Fibroblast of pulmonary artery (primary cell): ENCODE measurements at regions not wholly inside any gene's neighbourhood (a gene's known extent, or its start where the extent isn't known, plus 50 kb on each side); places are given as distances from the start of the nearest gene placed in this dataset.

Experiments used
- DNase-seq: peaks from one replicate; pipeline ENCODE4 v3.0.0-alpha.2; 2010; ENCODE audit warnings: low read depth
- H3K4me3 ChIP-seq: replicated peaks from 2 replicates; pipeline ENCODE4 v1.5.1; 2011; ENCODE audit warnings: low read depth, mild to moderate bottlenecking, control low read depth, low read length, moderate library complexity
- TF ChIP-seq, protein P1 (sequence below): IDR thresholded peaks from 2 replicates; pipeline ENCODE4 v1.5.1; 2011; ENCODE audit warnings: mild to moderate bottlenecking, control low read depth, low read length, inconsistent platforms; ENCODE audit errors: missing control alignments

DNA sequence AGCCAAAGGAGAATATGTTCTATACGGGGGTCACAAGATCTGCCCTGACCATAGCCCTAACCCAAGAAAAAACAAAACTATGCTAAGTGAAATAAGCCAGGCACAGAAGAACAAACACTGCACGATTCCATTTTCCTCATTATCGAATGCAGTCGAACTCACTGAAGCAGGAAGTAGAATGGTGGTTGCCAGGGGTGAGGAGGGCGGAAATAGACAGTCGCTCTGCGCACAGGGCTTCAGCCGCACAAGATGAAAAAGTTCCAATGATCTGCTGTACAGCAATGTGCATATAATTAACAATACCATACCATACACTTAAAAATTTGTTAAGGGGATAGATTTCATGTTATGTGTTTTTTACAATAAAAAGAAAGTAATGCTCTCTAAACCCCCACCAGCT is 257.7 kb downstream of the TXNL1 start:
- no peak overlapping the region for H3K4me3 ChIP-seq
- TF ChIP-seq, protein P1, sequence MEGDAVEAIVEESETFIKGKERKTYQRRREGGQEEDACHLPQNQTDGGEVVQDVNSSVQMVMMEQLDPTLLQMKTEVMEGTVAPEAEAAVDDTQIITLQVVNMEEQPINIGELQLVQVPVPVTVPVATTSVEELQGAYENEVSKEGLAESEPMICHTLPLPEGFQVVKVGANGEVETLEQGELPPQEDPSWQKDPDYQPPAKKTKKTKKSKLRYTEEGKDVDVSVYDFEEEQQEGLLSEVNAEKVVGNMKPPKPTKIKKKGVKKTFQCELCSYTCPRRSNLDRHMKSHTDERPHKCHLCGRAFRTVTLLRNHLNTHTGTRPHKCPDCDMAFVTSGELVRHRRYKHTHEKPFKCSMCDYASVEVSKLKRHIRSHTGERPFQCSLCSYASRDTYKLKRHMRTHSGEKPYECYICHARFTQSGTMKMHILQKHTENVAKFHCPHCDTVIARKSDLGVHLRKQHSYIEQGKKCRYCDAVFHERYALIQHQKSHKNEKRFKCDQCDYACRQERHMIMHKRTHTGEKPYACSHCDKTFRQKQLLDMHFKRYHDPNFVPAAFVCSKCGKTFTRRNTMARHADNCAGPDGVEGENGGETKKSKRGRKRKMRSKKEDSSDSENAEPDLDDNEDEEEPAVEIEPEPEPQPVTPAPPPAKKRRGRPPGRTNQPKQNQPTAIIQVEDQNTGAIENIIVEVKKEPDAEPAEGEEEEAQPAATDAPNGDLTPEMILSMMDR = no peak
- no peak for DNase-seq

DNA sequence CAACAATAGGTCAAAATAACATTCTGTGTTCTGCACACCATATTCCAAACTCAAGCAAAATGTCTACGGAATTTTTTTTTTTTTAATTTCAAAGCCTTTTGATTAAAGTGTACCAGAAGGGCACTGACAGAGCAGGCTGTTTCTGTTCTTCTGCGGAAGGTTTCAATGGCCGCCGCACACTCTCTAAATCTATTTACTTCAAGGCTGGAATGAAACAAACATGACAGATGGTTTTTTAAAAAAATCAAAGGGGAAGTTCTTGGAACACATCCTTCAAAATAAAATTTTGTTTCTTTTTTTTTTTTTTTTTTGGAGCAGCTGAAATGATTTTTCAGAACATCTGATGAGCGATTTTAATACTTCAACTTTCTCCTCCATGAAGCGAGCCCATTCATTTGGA is 259.1 kb downstream of the TXNL1 start:
- no peak overlapping the region for H3K4me3 ChIP-seq
- TF ChIP-seq, protein P1 = no peak
- DNase-seq = no peak

DNA sequence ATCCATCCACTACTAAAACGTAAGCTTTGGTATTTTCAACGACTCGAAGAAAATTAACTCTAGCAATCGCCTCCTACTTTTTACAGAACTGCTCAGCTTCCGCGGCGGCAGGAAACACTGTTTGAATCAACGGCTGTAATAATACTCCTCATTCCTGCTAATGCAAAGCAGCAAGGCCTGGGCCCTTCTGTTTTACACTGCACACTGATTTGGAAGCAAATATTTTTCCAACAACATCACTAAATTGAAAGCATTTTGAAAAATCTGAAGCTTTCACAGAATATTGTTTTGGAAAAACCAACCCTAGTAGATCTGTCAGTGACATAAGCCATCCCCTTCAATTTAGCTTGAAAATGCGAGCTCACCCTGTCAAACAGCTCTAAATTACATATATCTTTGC is 261.2 kb downstream of the TXNL1 start:
- H3K4me3 ChIP-seq = no peak overlapping the region
- TF ChIP-seq, protein P1 = no peak
- DNase-seq = no peak

DNA sequence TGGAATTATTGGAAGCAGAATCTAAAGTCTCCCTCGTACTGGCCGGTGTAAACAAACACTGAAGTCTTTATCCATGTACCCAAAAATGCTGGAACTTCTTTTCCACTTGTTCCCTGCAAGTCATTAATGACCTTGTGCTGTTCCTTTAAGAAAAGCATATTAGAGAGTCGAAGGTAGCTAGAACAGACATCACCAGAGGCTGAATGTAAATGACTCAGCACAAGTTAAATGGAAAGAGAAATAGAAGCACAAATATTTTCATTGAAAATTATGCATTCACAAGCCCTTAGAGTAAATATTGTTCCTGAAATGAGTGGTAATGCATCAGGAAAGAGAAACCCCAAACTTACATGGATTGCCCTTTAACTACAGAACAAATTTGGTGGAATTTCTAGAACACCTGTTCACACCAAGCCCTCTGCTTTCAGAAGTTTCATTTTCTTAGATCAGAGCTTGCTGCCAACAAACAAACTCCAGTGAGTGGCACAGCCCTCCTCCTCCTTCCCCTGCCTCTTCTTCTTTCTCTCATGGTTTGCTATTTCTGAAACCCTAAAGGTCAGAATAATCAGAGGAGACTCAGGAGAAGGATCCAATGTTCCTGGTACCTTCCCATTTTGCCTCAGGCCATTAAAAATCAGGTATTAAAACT is 264.3 kb downstream of the TXNL1 start:
- TF ChIP-seq, protein P1 = no peak
- H3K4me3 ChIP-seq = no peak overlapping the region

DNA sequence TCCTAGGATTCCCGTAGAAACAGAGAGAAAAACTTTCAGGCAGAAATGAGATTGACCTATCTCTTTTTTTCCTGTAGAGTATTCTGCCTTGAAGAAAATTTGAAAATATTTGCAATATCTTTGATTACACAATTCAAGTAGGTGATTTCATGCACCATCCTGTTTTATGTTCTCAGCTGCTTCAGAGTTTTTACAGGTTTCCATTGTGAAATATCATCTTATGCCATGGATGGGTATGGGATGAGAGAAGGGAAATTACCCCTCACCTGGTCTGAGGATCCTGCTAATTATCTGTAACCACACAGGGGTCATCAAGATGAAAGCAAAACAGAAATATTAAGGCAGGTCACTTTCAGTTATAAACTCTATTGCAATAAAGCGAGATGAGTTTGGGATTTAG is 264.8 kb downstream of the TXNL1 start:
- TF ChIP-seq, protein P1 = no peak
- DNase-seq = no peak
- H3K4me3 ChIP-seq = no peak overlapping the region

More for the DNA sequence above, 264.3 kb downstream of the TXNL1 start:
- peak; percentile 11 for DNase-seq

DNA sequence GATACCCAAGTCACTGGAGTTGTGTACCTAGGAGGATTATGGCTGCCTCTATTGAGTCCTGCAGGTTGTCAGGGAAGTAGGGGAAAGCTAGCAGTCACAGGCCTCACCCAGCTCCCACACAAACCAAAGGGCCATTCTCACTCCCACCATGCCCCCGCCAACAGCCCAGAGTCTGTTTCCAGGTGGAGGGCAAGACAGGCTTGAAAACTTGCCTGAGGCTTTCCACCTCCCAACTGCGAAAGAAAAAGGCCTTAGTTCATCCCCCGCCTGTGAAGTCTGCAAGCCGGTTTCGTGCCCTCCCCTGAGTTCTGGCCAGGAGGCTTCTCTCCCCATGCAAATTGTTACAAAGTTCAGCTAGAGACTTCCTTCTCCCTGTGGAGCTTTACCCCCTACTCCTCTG is 270.3 kb downstream of the TXNL1 start:
- H3K4me3 ChIP-seq = no peak overlapping the region
- no peak for DNase-seq
- TF ChIP-seq, protein P1 = no peak

DNA sequence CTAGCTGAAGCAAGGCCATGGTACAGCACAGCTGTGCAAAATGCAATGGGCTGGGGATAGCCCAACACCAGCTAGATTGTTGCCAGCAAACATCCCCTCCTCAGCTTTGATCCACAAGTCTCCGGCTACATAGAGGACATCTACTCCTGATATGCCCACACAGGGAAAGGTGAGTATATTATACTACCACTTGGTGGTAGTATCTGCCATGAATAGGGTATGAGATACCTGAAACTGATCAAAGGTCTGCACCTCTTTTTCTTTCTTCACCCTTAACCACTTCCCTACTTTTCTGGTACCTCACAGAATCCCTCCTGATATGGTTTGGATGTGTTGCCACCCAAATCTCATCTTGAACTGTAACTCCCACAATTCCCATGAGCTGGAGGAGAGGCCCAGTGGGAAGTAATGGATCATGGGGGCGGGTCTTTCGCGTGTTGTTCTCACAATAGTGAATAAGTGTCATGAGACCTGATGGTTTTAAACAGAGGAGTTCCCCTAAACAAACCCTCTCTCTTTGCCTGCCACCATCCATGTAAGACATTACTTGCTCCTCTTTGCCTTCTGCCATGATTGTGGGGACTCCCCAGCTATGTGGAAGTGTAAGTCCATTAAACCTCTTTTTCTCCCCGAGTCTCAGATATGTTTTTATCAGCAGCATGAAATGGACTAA is 279.6 kb downstream of the TXNL1 start:
- TF ChIP-seq, protein P1 = no peak
- H3K4me3 ChIP-seq = no peak overlapping the region
- no peak for DNase-seq
